HG03108 (cell line): ENCODE measurements at regions not wholly inside any gene's neighbourhood (a gene's known extent, or its start where the extent isn't known, plus 50 kb on each side); places are given as distances from the start of the nearest gene placed in this dataset.

ENCODE experiments used
- ATAC-seq: cut with Tn5 transposase; IDR thresholded peaks from one replicate; pipeline ENCODE4 v1.9.1; 2021; ENCODE audit warnings: moderate library complexity; ENCODE audit not compliant: unreplicated experiment

GRCh38 chr18:22883179-22883578 lies 49.9 kb upstream of the RBBP8 start:
- ATAC-seq: no peak
